SHP77 treated with DMSO at 0.1 percent for 48 hours (cell line): ENCODE measurements at regions not wholly inside any gene's neighbourhood (a gene's known extent, or its start where the extent isn't known, plus 50 kb on each side); places are given as distances from the start of the nearest gene placed in this dataset.
"Not testable (repeated sequence)": the region's sequence is repeated elsewhere in the genome, so short reads cannot be mapped to it uniquely, and the experiment has no call there.

Source experiments
- DNase-seq: peaks from one replicate; lab custom pipeline; 2025; lab: John Stamatoyannopoulos, UW

DNA sequence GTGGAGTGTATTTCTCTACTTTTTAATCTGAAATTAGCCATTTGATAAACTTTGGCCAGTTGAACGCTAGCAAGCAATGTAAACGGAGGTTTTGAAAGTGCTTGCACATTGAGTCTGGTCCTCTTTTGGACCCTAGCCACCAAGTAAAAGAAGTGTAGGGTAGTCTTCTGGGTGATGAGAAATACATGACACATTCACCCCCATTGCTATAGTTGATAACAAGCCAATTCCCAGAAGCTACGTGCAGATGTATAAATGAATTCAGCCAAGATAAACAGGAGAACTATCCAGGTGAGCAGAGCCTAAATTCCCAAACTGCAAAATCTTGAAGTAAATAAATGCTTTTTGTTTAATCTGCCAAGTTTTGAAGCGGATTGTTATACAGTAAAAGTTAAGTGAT lies 965.4 kb upstream of the GRIA3 start:
- DNase-seq: no peak

DNA sequence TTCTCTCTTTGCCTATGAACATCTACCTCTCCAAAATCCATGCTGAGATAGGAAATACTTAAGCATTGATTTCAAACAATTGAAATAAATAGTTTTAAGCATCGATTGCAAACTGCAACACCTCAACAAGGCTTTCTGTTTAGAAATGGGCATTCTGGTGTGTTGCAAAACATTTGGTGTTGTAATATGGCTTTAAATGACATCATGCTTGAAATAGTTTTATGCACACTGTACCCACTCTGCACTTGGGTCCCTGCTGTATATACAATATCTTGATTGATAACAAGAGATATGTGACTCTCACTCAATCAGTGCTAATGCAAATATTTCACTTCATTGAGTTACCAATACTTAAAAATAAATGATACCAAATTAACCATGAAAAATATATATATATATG lies 964.9 kb upstream of the GRIA3 start:
- no peak for DNase-seq

DNA sequence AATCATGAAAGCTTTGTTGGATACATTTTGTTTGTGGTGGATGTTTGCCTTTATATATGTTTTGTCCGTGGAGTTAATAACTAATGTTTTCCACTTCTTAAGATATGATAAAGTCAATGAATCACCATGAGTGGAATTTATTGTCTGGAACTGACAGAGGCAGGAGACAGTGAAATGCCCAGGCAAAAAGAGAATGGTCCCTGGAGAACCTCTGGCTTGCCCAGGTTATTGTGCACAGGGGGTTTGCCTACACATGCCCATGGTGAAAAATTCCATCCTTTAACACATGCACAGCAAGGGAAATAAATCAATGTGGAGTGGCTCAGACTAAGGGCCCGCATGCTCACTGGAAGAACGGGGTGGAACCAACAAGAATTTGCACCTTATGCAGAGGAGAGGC lies 964.3 kb upstream of the GRIA3 start:
- DNase-seq: no peak

DNA sequence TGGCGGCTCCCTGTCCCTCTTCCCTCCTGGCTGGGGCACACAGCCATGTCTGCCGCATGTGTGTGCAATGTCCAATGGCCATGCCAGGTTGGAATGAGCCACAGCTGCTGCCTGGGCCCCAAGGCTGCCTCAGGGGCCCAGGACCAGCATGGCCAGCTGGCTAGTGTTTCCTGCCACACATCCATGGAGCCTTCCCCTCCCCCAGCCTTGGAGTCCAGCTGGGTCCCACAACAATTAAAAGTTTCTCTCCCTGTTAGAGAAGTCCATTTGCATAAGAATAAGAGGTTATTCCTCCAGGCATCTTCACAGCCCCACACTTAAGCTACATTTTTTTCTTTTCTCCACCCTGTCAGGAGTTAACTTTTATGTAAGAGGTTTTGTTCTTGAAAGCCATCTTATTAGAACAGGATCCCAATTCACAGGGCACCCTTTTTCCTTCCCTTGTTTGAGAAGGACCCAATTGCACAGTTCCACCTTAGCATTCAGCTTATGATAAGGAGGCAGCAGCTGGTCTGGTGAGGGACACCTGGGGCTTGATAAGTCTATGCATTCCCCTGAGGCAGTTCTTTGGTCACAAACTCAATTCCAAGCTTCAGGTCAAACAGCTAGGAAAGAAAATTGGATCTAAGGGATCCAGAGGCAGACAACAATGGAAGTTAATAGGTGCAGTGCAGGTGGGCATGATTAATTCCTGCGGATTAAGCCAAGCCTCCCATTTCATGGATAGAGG lies 963.3 kb upstream of the GRIA3 start:
- DNase-seq: no peak

DNA sequence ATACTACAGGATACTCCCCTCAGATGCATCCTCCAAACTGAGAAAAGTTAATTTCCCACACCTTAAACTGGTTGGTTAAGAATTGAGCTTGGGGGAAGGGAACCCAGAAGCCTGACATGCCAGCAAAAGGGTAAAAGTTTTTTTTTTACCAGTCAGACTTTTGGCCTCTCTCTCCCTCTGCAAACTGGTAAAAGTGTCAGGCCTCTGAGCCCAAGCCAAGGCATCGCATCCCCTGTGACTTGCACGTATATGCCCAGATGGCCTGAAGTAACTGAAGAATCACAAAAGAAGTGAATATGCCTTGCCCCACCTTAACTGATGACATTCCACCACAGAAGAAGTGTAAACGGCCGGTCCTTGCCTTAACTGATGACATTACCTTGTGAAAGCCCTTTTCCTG lies 962.3 kb upstream of the GRIA3 start:
- not testable (repeated sequence) for DNase-seq

DNA sequence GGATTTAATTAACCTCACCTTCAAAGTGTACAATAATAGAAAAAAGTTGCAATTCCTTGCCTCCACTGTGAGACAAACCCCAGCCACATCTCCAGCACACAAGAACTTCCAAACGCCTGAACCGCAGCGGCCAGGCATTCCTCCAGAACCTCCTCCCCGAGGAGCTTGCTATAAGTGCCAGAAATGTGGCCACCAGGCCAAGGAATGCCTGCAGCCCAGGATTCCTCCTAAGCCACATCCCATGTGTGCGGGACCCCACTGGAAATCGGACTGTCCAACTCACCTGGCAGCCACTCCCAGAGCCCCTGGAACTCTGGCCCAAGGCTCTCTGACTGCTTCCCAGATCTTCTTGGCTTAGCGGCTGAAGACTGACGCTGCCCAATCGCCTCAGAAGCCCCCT lies 959.9 kb upstream of the GRIA3 start:
- not testable (repeated sequence) for DNase-seq

DNA sequence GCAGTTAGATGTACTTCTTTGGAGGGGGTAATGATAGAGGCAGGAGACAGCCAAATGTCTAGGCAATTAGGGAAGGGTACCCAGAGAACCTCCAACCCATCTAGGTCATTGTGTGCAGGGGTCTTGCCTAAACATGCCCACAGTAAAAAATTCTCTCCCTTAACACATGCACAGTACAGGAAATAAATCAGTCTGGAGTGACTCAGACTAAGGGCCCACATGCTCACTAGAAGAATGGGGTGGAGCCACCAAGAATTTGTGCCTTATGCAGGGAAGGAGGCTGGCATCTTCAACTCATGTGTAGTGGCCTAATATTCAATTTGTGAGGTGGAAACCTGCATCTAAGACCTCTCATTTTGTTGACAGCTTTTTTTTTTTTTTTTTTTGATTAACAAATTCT lies 945.3 kb upstream of the GRIA3 start:
- DNase-seq: no peak

DNA sequence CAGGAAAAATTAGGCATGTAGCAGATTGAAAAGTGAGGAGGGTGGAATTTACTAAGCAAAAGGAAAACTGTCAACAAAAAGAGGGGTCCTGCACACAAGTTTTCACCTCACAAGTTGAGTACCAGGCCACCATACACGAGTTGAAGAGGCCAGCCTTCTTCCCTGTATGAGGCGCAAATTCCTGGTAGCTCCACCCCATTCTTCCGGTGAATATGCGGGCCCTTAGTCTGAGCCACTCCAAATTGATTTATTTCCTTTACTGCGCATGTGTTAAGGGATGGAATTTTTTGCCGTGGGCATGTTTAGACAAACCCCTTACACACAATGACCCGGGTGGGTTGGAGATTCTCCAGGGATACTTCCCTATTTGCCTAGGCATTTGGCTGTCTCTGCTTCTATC lies 942.1 kb upstream of the GRIA3 start:
- no peak for DNase-seq

DNA sequence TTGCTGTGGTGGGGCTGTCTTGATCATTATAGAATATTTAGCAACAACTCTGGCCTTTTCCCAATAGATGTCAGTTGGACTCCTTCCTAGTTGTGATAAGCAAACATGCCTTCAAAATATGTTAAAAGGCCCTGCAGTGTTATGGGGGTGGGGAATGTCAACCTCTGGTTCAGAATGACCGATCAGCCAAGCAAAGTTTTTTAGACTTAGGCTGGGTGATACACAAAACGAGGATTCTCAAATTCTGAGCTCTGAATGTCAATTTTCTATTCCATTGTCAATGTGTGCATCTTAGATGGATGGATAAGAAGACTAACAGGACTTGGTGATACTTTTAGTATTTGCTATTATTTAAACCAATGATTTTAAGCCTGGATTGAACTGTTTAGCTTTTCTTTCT lies 940.0 kb upstream of the GRIA3 start:
- no peak for DNase-seq

DNA sequence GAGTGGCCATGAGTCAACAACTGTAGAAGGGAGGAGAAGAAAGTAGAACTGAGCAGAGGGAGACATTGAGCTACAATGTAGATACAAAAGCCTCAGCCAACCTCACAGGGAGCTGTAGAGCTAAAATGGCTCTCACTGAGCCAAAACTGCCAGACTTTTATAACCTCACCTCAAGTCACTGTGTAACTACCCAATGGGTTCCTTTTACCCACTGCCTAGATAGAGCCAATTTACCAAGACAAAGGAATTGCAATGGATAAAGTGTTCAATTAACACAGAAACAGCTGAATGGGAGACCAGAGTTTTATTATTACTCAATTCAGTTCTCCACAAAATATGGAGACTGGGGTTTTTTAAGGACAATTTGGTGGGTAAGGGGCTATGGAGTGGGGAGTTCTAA lies 938.9 kb upstream of the GRIA3 start:
- DNase-seq: no peak

DNA sequence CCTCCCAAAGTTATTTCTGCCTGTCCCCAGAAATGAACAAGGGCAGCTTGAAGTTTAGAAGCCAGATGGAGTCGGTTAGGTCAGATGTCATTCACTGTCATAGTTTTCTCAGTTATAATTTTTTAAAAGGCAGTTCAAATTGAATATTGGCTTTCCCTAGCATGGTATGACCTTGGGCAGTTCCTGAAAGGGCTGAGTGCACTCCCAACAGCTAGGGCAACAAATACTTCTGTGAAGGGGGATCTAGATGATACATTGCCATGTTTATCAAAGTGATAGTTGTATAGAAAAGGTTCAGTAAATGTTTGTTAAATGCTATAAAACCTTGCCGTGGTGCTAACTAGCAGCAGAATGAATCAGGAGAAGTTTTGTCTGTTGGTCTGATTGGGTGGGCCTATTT lies 938.1 kb upstream of the GRIA3 start:
- no peak for DNase-seq

DNA sequence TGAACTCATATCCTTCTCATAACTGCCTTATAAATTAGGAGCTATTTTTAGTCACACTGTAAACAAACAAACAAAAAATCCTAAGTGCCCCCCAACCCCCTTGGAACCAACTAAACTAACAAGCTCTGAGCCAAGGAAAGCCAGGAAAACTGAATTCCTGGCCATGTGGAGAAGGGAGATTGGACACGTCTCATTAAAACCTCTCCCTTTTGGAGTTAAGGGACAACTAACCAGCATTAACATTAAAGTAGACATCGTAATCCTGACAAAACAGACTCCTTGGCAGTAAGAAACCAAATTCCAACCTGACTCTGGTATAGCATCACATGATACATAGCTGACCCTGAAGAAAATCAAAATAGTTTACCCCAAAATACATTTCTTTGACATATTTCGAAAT lies 937.1 kb upstream of the GRIA3 start:
- DNase-seq: no peak

DNA sequence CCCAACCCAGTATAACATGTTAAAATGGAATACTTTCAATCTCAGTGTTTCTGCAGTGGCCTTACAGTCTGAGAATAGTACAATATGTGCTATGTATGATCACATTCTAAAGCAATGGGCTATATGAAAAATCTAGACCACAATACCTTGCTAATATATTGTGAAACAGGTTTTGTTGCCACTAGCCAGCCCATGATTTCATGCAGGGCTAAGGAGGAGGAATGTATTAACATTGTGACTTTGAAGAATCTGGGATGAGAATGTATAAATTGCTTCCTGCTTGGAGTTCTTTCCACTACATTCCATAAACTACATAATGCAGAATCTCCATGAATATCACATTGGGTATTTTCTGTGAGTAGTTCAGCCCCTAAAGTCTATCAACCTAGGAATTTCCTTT lies 935.4 kb upstream of the GRIA3 start:
- DNase-seq: no peak

DNA sequence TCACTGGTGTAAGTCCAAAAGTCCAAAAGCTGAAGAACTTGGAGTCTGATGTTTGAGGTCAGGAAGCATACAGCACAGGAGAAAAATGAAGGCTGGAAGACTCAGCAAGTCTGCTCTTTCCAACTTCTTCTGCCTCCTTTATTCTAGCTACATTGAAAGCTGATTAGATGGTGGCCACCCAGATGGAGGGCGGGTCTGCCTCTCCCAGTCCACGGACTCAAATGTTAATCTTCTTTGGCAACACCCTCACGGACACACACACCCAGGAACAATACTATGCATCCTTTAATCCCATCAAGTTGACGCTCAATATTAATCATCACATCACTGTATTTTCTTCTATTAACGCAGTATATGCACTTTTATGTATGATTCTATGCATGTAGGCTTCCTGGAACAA lies 931.6 kb upstream of the GRIA3 start:
- DNase-seq: no peak

DNA sequence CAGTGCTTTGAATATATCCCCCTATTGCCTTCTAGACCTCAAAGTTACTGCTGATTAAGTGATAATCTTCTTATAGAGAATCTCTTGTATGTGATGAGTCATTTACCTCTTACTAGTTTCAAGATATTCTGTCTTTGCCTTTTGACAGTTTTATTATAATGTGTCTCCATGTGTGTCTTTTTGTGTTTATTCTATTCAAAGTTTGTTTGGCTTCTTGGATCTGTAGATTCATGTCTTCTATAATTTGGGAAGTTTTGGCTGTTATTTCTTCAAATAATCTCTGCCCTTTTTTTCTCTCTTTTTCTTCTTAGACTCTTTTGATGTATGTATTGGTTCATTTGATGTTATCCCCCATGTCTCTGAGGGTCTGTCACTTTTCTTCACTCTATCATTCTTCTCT lies 915.7 kb upstream of the GRIA3 start:
- no peak for DNase-seq

DNA sequence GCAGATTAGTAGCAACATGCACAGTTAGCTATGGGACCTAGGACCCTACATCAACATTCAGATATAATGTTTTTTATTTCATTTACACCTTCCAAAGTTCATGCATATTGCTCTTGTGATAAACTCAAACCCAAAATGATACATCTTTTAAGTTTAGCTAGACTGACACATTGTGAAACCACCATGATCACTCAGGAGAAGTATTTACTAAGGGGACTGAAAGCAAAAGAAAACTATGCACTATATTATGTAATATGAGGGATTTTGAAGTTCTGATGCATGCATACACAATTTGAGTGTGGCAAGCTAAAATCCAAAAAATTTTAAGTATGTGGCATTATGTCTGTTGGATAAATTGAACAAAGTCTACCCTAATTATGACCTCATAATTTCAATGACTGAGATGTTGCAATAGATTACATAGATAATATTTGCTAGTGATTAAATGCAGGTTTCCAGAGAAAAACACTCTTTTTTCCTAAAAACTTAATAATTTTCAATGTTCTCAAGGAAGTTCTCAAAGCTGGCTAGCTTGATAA lies 914.8 kb upstream of the GRIA3 start:
- no peak for DNase-seq

DNA sequence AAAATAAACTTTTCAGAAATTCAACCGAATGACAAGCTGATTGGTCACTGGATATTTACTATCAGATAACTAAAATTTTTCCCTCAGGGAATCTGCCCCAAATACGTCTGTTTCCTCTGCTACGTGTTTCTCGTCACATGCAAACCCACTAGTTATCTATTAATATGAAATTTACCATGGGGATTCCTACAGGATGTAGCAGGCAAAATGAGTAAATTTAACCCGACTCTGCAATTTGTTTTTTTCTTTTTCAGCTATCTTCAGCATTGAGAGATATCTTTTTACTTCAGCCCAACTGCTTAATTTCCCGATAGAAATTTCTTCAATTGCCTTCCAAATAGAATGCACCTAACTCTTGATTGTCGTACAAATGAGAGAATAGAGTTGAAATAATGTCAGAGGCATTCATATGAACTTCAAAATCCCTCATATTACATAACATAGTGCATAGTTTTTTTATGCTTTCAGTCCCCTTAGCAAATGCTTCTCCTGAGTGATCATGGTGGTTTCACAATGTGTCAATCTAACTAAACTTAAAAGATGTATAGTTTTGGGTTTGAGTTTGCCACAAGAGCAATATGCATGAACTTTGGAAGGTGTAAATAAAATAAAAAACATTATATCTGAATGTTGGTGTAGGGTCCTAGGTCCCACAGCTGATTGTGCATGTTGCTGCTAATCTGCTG lies 913.1 kb upstream of the GRIA3 start:
- no peak for DNase-seq

DNA sequence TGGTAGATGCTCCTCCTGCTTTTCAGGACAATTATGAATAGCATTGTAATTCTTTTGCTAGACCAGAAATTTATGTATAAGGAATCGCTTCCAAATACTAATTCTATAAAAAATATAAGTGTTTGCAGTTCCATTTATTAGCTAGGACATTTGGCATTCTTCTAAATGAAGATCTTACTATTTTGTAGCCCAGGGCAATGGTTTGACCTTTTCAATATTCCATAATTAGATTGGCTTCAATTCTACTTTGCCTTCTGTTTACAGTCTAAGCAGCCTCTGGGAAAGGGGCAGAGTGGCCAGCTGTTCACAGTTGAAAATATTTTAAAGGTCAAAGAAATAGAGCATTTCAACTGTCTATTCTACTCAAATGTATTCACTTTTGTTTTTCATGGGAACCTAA lies 912.1 kb upstream of the GRIA3 start:
- no peak for DNase-seq

DNA sequence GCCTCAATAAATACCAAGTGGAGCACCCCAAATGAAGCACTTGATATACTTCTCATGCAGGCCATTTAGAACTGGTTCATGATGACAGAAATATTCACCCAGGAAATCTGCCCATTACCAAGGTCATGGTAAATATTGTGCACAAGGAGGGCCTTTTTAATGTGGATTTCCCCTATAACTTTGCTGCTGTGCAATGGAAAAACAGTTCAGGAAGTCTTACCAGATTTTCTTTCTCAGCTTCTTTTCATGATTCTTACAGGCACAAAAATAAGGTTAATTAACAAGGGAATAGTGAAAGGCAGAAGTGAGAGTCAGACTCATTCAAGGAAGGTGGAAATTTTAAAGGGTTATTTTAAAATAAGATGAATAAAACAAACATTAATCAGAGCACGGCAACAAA lies 904.3 kb upstream of the GRIA3 start:
- no peak for DNase-seq

DNA sequence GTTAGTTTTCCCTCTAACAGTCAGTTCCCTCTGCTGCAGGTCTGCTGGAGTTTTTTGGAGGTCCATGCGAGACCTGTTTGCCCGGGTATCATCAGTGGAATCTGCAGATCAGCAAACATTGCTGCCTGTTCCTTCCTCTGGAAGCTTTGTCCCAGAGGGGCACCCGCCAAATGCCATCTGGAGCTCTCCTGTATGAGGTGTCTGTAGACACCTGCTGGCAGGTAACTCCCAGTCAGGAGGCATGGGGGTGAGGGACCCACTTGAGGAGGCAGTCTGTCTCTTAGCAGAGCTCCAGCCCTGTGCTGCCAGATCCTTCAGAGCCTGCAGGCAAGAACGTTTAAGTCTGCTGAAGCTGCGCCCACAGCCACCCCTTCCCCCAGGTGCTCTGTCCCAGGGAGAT lies 884.3 kb upstream of the GRIA3 start:
- not testable (repeated sequence) for DNase-seq

DNA sequence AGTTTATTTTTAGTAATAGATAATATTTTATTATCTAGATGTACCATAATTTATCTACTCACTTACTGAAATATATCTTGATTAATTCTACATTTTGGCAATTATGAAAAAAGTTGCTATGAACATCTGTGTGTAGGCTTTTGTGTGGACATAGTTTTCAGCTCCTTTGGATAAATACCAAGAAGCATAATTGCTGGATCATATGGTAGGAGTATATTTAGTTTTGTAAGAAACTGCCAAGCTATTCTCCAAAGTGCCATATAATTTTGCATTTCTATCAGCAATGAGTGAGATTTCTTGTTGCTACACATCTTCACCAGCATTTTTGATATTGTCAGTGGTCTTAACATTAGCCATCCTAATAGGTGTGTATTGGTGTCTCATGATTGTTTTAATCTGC lies 882.6 kb upstream of the GRIA3 start:
- no peak for DNase-seq

DNA sequence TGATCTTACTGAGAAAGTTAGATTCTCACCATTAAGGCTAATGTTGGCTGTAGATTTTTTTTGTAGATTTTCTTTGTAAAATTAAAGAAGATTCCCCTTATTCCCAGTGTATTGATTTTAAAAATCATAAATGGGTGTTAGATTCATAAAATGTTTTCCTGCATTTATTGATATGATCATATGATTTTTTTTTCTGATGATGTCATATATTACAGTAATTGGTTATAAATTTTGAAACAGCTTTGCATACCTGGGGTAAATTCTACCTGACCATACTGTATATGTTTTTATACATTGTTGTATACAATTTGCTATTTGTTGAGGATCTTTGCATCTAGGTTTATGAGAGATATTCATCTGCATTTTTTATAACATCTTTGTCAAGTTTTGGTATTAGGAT lies 880.3 kb upstream of the GRIA3 start:
- DNase-seq: no peak

DNA sequence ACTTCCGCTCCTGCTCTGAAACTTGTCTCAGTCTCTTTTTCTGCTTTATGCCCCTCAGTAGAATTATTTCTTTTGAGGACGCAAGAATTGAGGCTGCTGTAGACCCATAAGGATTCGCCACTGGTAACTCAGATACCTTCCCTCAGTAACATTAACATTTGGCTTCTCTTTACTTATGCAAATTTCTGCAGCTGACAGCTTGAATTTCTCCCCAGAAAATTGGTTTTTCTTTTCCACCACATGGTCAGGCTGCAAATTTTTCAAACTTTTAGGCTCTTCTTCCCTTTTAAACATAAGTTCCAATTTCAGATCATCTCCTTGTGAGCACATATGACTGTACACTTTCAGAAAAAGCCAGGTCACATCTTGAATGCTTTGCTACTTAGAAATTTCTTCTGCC lies 839.3 kb upstream of the GRIA3 start:
- DNase-seq: no peak
